Fibroblast of lung (primary cell): ENCODE measurements at regions not wholly inside any gene's neighbourhood (a gene's known extent, or its start where the extent isn't known, plus 50 kb on each side); places are given as distances from the start of the nearest gene placed in this dataset.

Source experiments
- CTCF ChIP-seq, 2 donors: IDR thresholded peaks in 1 of 2; conservative IDR thresholded peaks in 1 of 2; 1 replicate in 1 of 2; 2 replicates in 1 of 2; pipeline ENCODE4 v1.5.1; 2011 to 2012; ENCODE audit warnings: low read length in 2 of 2, control low read depth in 1 of 2, inconsistent platforms in 1 of 2, low read depth in 1 of 2, mild to moderate bottlenecking in 1 of 2
- EZH2 ChIP-seq: IDR thresholded peaks from 2 replicates; pipeline ENCODE4 v1.5.1; 2012; ENCODE audit warnings: low read length, control low read depth, mild to moderate bottlenecking; ENCODE audit errors: missing control alignments

GRCh38 chr2:180720829-180721228, 259.6 kb upstream of the UBE2E3 start:
- TF ChIP-seq CTCF (conservative IDR thresholded peaks at IDR 0.05 in 1 of 2, IDR thresholded peaks at IDR 0.05 in 1 of 2; ENCODE audit: low read depth in 1 of 2, low read length in 2 of 2) = no peak
- TF ChIP-seq EZH2 = no peak
